Neuronal stem cell (in vitro differentiated cells): ENCODE measurements at regions not wholly inside any gene's neighbourhood (a gene's known extent, or its start where the extent isn't known, plus 50 kb on each side); places are given as distances from the start of the nearest gene placed in this dataset.

ENCODE experiments used
- DNase-seq: peaks from one replicate; pipeline ENCODE4 v3.0.0-alpha.2; 2013; ENCODE audit warnings: low spot score
- H2AFZ ChIP-seq: one replicate; pipeline ENCODE4 v1.6.1; 2013; ENCODE audit warnings: mild to moderate bottlenecking, low read length, inconsistent platforms
- H2AK5ac ChIP-seq: 2 replicates; pipeline ENCODE4 v1.6.1; 2013; ENCODE audit warnings: low read depth, mild to moderate bottlenecking, inconsistent platforms, low read length, moderate library complexity, mixed read lengths
- H2BK120ac ChIP-seq: 2 replicates; pipeline ENCODE4 v1.6.1; 2013; ENCODE audit warnings: low read depth, mild to moderate bottlenecking, inconsistent platforms, low read length, moderate library complexity, mixed read lengths
- H2BK12ac ChIP-seq: one replicate; pipeline ENCODE4 v1.6.1; 2013; ENCODE audit warnings: low read length, inconsistent platforms
- H2BK15ac ChIP-seq: 2 replicates; pipeline ENCODE4 v1.6.1; 2013; ENCODE audit warnings: mild to moderate bottlenecking, low read length, inconsistent platforms, mixed read lengths
- H2BK5ac ChIP-seq: one replicate; pipeline ENCODE4 v1.6.1; 2013; ENCODE audit warnings: inconsistent platforms, mild to moderate bottlenecking, low read length, moderate library complexity
- H3K14ac ChIP-seq: one replicate; pipeline ENCODE4 v1.6.1; 2013; ENCODE audit warnings: low read length, inconsistent platforms
- H3K18ac ChIP-seq: 2 replicates; pipeline ENCODE4 v1.6.1; 2013; ENCODE audit warnings: low read length, inconsistent platforms
- H3K23ac ChIP-seq: 2 replicates; pipeline ENCODE4 v1.6.1; 2013; ENCODE audit warnings: low read depth, mild to moderate bottlenecking, mixed read lengths, low read length, inconsistent platforms; ENCODE audit not compliant: poor library complexity
- H3K27ac ChIP-seq: replicated peaks from 3 replicates; pipeline ENCODE4 v1.5.1; 2013; ENCODE audit warnings: low read length, inconsistent platforms
- H3K27me3 ChIP-seq, 3 experiments: 2 replicates each; pipeline ENCODE4 v1.6.1; 2013; ENCODE audit warnings: low read length in 3 of 3, mild to moderate bottlenecking in 2 of 3, inconsistent platforms in 1 of 3, low read depth in 1 of 3, mixed read lengths in 1 of 3, moderate library complexity in 1 of 3; ENCODE audit not compliant: control insufficient read depth in 3 of 3, insufficient read depth in 3 of 3
- H3K36me3 ChIP-seq, 2 donors: replicated peaks in 1 of 2; 2 replicates each; pipeline ENCODE4 v1.6.1; 2013; ENCODE audit warnings: low read length in 2 of 2; ENCODE audit not compliant: control insufficient read depth in 2 of 2, insufficient read depth in 2 of 2
- H3K4ac ChIP-seq: 2 replicates; pipeline ENCODE4 v1.6.1; 2013; ENCODE audit warnings: inconsistent platforms, mild to moderate bottlenecking, low read length, moderate library complexity
- H3K4me1 ChIP-seq, 2 donors: 1 replicate in 1 of 2; 2 replicates in 1 of 2; pipeline ENCODE4 v1.6.1; 2013; ENCODE audit warnings: low read length in 2 of 2, low read depth in 1 of 2; ENCODE audit not compliant: control insufficient read depth in 2 of 2, insufficient read depth in 1 of 2
- H3K4me2 ChIP-seq: one replicate; pipeline ENCODE4 v1.6.1; 2013; ENCODE audit warnings: mild to moderate bottlenecking, low read length, inconsistent platforms; ENCODE audit not compliant: insufficient read depth, poor library complexity, severe bottlenecking
- H3K4me3 ChIP-seq, 2 donors: 2 replicates each; pipeline ENCODE4 v1.5.1; 2013; ENCODE audit warnings: low read length in 2 of 2, mild to moderate bottlenecking in 2 of 2, inconsistent platforms in 1 of 2, moderate library complexity in 1 of 2
- H3K79me1 ChIP-seq: one replicate; pipeline ENCODE4 v1.6.1; 2013; ENCODE audit warnings: low read depth, mild to moderate bottlenecking, inconsistent platforms, low read length, moderate library complexity
- H3K9ac ChIP-seq: one replicate; pipeline ENCODE4 v1.6.1; 2013; ENCODE audit warnings: mild to moderate bottlenecking, low read depth, low read length, inconsistent platforms; ENCODE audit not compliant: poor library complexity
- H3K9me3 ChIP-seq, 2 donors: replicated peaks in 1 of 2; 2 replicates each; pipeline versions ENCODE3 to v1.6.1; 2013; ENCODE audit warnings: low read length in 2 of 2, mild to moderate bottlenecking in 2 of 2, inconsistent platforms in 1 of 2, low read depth in 1 of 2, mixed read lengths in 1 of 2, moderate library complexity in 1 of 2; ENCODE audit not compliant: control insufficient read depth in 2 of 2, insufficient read depth in 1 of 2
- H4K8ac ChIP-seq: one replicate; pipeline ENCODE4 v1.6.1; 2013; ENCODE audit warnings: low read depth, mild to moderate bottlenecking, inconsistent platforms, low read length, moderate library complexity
- H4K91ac ChIP-seq: one replicate; pipeline ENCODE4 v1.6.1; 2013; ENCODE audit warnings: low read length, low read depth, mild to moderate bottlenecking, inconsistent platforms; ENCODE audit not compliant: poor library complexity
- WGBS, 2 donors: extraction: QIAGEN DNeasy Blood & Tissue Kit; methylation state at CpG; one replicate each; pipeline ENCODE4 v1.1.7; 2013; ENCODE audit warnings: missing lambda C conversion rate in 2 of 2, mixed read lengths in 1 of 2; ENCODE audit not compliant: insufficient read length in 2 of 2, insufficient replicate concordance in 1 of 2; ENCODE audit errors: extremely low coverage in 2 of 2; 5-methylcytosine and 5-hydroxymethylcytosine counted together

- no peak overlapping the region for H4K8ac ChIP-seq
- no peak overlapping the region for H3K18ac ChIP-seq
- no peak overlapping the region for H3K23ac ChIP-seq
- H3K27ac ChIP-seq = no peak overlapping the region
- no peak overlapping the region for H2BK120ac ChIP-seq
- H3K9ac ChIP-seq = no peak overlapping the region
- no peak overlapping the region for H2BK15ac ChIP-seq
- no peaks in the 10 kb centered on the region for H3K9me3 ChIP-seq
- no peak overlapping the region for H3K4me2 ChIP-seq
- H3K4me1 ChIP-seq = no peaks in the 10 kb centered on the region
- no peak overlapping the region for H2BK5ac ChIP-seq
- no peaks in the 10 kb centered on the region for H3K36me3 ChIP-seq
- H4K91ac ChIP-seq = no peak overlapping the region
- no peak overlapping the region for H2BK12ac ChIP-seq
- H3K4me3 ChIP-seq = no peak overlapping the region
- no peak overlapping the region for H3K14ac ChIP-seq
- no peak overlapping the region for H3K4ac ChIP-seq
- no peaks in the 10 kb centered on the region for H3K27me3 ChIP-seq
- H2AFZ ChIP-seq = no peak overlapping the region
- no peak overlapping the region for H2AK5ac ChIP-seq
- no peak for DNase-seq
- no peaks in the 10 kb centered on the region for H3K79me1 ChIP-seq
These were observed 392.3 kb upstream of the LRRC4C start for GRCh38 chr11:41851743-41852142.

GRCh38 chr11:41861838-41862237 lies 402.4 kb upstream of the LRRC4C start:
- H3K9ac ChIP-seq = no peak overlapping the region
- H3K4ac ChIP-seq = no peak overlapping the region
- H4K8ac ChIP-seq = no peak overlapping the region
- H3K4me2 ChIP-seq = no peak overlapping the region
- no peaks in the 10 kb centered on the region for H3K36me3 ChIP-seq
- no peaks in the 10 kb centered on the region for H3K27me3 ChIP-seq
- H3K79me1 ChIP-seq = no peaks in the 10 kb centered on the region
- H3K23ac ChIP-seq = no peak overlapping the region
- H2BK120ac ChIP-seq = no peak overlapping the region
- WGBS, 2 donors = no CpG with 5 or more reads among the region's 1 CpG
- no peak for DNase-seq
- no peak overlapping the region for H3K27ac ChIP-seq
- no peak overlapping the region for H3K18ac ChIP-seq
- H3K4me1 ChIP-seq = peaks cover 0 to 1% of the 10 kb centered on the region in 2 donors
- H2AK5ac ChIP-seq = no peak overlapping the region
- H2BK15ac ChIP-seq = no peak overlapping the region
- H3K9me3 ChIP-seq = no peaks in the 10 kb centered on the region
- no peak overlapping the region for H2BK5ac ChIP-seq
- no peak overlapping the region for H4K91ac ChIP-seq
- H3K4me3 ChIP-seq = no peak overlapping the region
- no peak overlapping the region for H2BK12ac ChIP-seq
- H2AFZ ChIP-seq = no peak overlapping the region
- H3K14ac ChIP-seq = no peak overlapping the region

GRCh38 chr11:41866525-41866924 lies 407.1 kb upstream of the LRRC4C start:
- H4K8ac ChIP-seq = no peak overlapping the region
- H3K18ac ChIP-seq = no peak overlapping the region
- no peak overlapping the region for H3K9ac ChIP-seq
- H3K23ac ChIP-seq = no peak overlapping the region
- H3K79me1 ChIP-seq = no peaks in the 10 kb centered on the region
- H2BK120ac ChIP-seq = no peak overlapping the region
- H3K4me1 ChIP-seq = no peaks in the 10 kb centered on the region
- H3K4ac ChIP-seq = no peak overlapping the region
- H2AK5ac ChIP-seq = no peak overlapping the region
- no peak overlapping the region for H2BK12ac ChIP-seq
- H3K14ac ChIP-seq = no peak overlapping the region
- no peak overlapping the region for H2BK5ac ChIP-seq
- no peaks in the 10 kb centered on the region for H3K36me3 ChIP-seq
- no peak overlapping the region for H3K4me2 ChIP-seq
- no peaks in the 10 kb centered on the region for H3K27me3 ChIP-seq
- H3K4me3 ChIP-seq = no peak overlapping the region
- no peak overlapping the region for H4K91ac ChIP-seq
- H3K9me3 ChIP-seq = no peaks in the 10 kb centered on the region
- no peak overlapping the region for H2AFZ ChIP-seq
- no peak overlapping the region for H3K27ac ChIP-seq
- no peak for DNase-seq
- no peak overlapping the region for H2BK15ac ChIP-seq

- DNase-seq = no peak
- Histone ChIP-seq H3K36me3 (no peaks in the 10 kb centered on the region), H3K4ac (no peak overlapping the region), H3K4me3 (no peak overlapping the region), H2AK5ac (no peak overlapping the region), H3K9me3 (no peaks in the 10 kb centered on the region), H3K4me2 (no peak overlapping the region), H3K4me1 (peaks cover 0 to 5% of the 10 kb centered on the region in 2 donors), H3K27me3 (no peaks in the 10 kb centered on the region), H3K18ac (no peak overlapping the region), H4K91ac (no peak overlapping the region), H3K27ac (no peak overlapping the region), H2BK12ac (no peak overlapping the region), H2BK5ac (no peak overlapping the region), H2BK15ac (no peak overlapping the region), H2BK120ac (no peak overlapping the region), H4K8ac (no peak overlapping the region), H3K23ac (no peak overlapping the region), H3K9ac (no peak overlapping the region), H3K14ac (no peak overlapping the region), H2AFZ (no peak overlapping the region), H3K79me1 (no peaks in the 10 kb centered on the region)
- no CpG with 5 or more reads among the region's 4 CpGs for WGBS, 2 donors
These were observed 409.2 kb upstream of the LRRC4C start for GRCh38 chr11:41868606-41869005.
